Gastrocnemius medialis (tissue), 4 donors: ENCODE measurements at regions not wholly inside any gene's neighbourhood (a gene's known extent, or its start where the extent isn't known, plus 50 kb on each side); places are given as distances from the start of the nearest gene placed in this dataset.
"Not testable (repeated sequence)": the region's sequence is repeated elsewhere in the genome, so short reads cannot be mapped to it uniquely, and the experiment has no call there.

ENCODE experiments used
- ATAC-seq, 2 donors: fragments of 150-250 bp; one replicate each; pipeline ENCODE4 v1.9.1; 2016
- DNase-seq, 2 donors: peaks; one replicate each; pipeline ENCODE4 v3.0.0-alpha.2; 2019
- H3K27ac ChIP-seq, 4 donors: fragments of 200-600 bp; sonication (generic); 1 replicate in 1 of 4; 2 replicates in 3 of 4; pipeline ENCODE4 v1.5.1; 2016 to 2018; ENCODE audit warnings: mild to moderate bottlenecking in 2 of 4, moderate library complexity in 1 of 4
- H3K27me3 ChIP-seq, 3 donors: fragments of 200-600 bp; sonication (generic) in 2 of 3; 1 replicate in 1 of 3; 2 replicates in 2 of 3; pipeline versions ENCODE4 v1.5.1 to v1.6.0; 2016 to 2019; ENCODE audit warnings: mild to moderate bottlenecking in 1 of 3, moderate library complexity in 1 of 3
- H3K36me3 ChIP-seq, 2 donors: fragments of 200-600 bp; sonication (generic) in 1 of 2; one replicate each; pipeline ENCODE4 v1.5.1; 2017 to 2018
- H3K4me1 ChIP-seq, 2 donors: fragments of 200-600 bp; sonication (generic) in 1 of 2; one replicate each; pipeline ENCODE4 v1.5.1; 2016 to 2017; ENCODE audit warnings: mild to moderate bottlenecking in 2 of 2
- H3K4me3 ChIP-seq, 4 donors: fragments of 200-600 bp; sonication (generic) in 3 of 4; 1 replicate in 1 of 4; 2 replicates in 3 of 4; pipeline ENCODE4 v1.5.1; 2016 to 2019; ENCODE audit warnings: mild to moderate bottlenecking in 2 of 4
- H3K9me3 ChIP-seq, 3 donors: fragments of 200-600 bp; sonication (generic) in 2 of 3; 1 replicate in 1 of 3; 2 replicates in 2 of 3; pipeline ENCODE4 v1.5.1; 2016 to 2019
- POLR2A ChIP-seq, 2 donors: fragments of 450-650 bp; IDR thresholded peaks; one replicate each; pipeline ENCODE4 v1.6.1; 2017; ENCODE audit warnings: antibody characterized with exemption in 2 of 2, mild to moderate bottlenecking in 2 of 2, moderate library complexity in 2 of 2
- in situ Hi-C, 4 donors: fragments of 200-750 bp; cut with MboI; loops; one replicate each; pipeline versions ENCODE4 v1.15.0 to v1.8.0; 2017; ENCODE audit warnings: low sequenced_read_pairs in 4 of 4
- intact Hi-C: fragments of 100-400 bp; cut with DNase I; formaldehyde crosslinking; loops from one replicate; pipeline ENCODE4 v1.15.1; 2023; ENCODE audit warnings: low total_unique reads
- TF ChIP-seq, protein P1 (sequence below), 5 experiments: fragments of 450-650 bp in 3 of 5; fragments of 200-600 bp in 2 of 5; sonication (generic) in 2 of 5; IDR thresholded peaks in 4 of 5; conservative IDR thresholded peaks in 1 of 5; 1 replicate in 4 of 5; 2 replicates in 1 of 5; pipeline ENCODE4 v1.5.1; 2016 to 2019; ENCODE audit warnings: antibody characterized with exemption in 5 of 5, mild to moderate bottlenecking in 3 of 5, moderate library complexity in 3 of 5

- H3K36me3 ChIP-seq: no peaks in the 10 kb centered on the region
- H3K27ac ChIP-seq: no peak overlapping the region
- intact Hi-C loops (no loop called here), in situ Hi-C loops (no loop called here)
- no peak for TF ChIP-seq POLR2A (IDR thresholded peaks at IDR 0.05)
- TF ChIP-seq, protein P1, sequence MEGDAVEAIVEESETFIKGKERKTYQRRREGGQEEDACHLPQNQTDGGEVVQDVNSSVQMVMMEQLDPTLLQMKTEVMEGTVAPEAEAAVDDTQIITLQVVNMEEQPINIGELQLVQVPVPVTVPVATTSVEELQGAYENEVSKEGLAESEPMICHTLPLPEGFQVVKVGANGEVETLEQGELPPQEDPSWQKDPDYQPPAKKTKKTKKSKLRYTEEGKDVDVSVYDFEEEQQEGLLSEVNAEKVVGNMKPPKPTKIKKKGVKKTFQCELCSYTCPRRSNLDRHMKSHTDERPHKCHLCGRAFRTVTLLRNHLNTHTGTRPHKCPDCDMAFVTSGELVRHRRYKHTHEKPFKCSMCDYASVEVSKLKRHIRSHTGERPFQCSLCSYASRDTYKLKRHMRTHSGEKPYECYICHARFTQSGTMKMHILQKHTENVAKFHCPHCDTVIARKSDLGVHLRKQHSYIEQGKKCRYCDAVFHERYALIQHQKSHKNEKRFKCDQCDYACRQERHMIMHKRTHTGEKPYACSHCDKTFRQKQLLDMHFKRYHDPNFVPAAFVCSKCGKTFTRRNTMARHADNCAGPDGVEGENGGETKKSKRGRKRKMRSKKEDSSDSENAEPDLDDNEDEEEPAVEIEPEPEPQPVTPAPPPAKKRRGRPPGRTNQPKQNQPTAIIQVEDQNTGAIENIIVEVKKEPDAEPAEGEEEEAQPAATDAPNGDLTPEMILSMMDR (IDR thresholded peaks at IDR 0.05 in 4 of 5, conservative IDR thresholded peaks at IDR 0.05 in 1 of 5): no peak
- H3K27me3 ChIP-seq: no peaks in the 10 kb centered on the region
- DNase-seq (no peak), ATAC-seq (no peak)
- H3K4me1 ChIP-seq: no peaks in the 10 kb centered on the region
- H3K4me3 ChIP-seq: no peak overlapping the region
- no peaks in the 10 kb centered on the region for H3K9me3 ChIP-seq
These were observed 639.8 kb downstream of the TMEM182 start for GRCh38 chr2:103401621-103402020.

DNA sequence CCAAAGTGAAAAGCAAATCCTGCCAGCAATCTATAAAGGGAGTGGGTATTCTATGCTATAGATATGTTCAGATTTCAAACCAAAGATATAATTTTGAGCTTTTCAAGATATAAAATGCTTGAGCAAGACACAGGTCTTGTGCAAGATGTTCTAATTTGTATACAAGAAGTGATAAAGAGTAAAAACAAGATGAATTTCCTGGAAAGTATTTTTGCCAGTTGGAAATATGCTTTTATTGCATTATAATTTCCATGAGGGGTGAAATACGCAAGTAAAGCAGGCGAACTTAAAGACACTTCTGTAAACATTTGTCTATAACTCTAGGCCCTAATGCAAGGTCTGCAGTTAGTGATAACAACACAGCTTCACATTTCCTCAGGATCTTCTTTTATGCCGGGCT lies 640.5 kb downstream of the TMEM182 start:
- Histone ChIP-seq H3K9me3 (no peaks in the 10 kb centered on the region), H3K4me3 (no peak overlapping the region), H3K4me1 (no peaks in the 10 kb centered on the region), H3K36me3 (no peaks in the 10 kb centered on the region), H3K27me3 (no peaks in the 10 kb centered on the region), H3K27ac (no peak overlapping the region)
- no peak for DNase-seq
- intact Hi-C loops: no loop called here
- TF ChIP-seq, protein P1 (IDR thresholded peaks at IDR 0.05 in 4 of 5, conservative IDR thresholded peaks at IDR 0.05 in 1 of 5): no peak
- no peak for TF ChIP-seq POLR2A (IDR thresholded peaks at IDR 0.05)
- ATAC-seq: no peak
- in situ Hi-C loops: no loop called here

DNA sequence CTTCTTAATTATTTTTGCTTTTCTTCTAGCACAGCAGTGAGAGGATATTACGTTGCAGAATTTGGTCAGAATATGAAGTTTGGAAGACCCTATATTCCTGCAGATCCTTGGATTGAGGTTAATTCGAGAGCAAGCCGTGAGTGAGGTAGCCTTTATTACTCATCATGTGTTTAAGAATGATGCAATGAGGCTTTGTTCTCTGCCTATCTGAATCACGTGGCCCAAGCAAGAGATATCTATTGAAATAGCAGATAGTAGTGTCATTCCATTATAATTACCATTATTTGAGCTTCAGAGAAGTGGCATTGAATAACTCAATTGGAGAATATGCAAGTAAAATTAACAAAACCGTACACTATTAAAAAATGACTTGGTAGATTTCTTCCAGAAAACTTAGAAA lies 641.1 kb downstream of the TMEM182 start:
- in situ Hi-C loops: no loop called here
- H3K9me3 ChIP-seq: no peaks in the 10 kb centered on the region
- H3K27ac ChIP-seq: no peak overlapping the region
- no peak overlapping the region for H3K4me3 ChIP-seq
- no peaks in the 10 kb centered on the region for H3K27me3 ChIP-seq
- no peaks in the 10 kb centered on the region for H3K36me3 ChIP-seq
- no peaks in the 10 kb centered on the region for H3K4me1 ChIP-seq
- no peak for TF ChIP-seq POLR2A (IDR thresholded peaks at IDR 0.05)
- TF ChIP-seq, protein P1 (IDR thresholded peaks at IDR 0.05 in 4 of 5, conservative IDR thresholded peaks at IDR 0.05 in 1 of 5): no peak
- DNase-seq: no peak
- intact Hi-C loops: no loop called here
- ATAC-seq: no peak

DNA sequence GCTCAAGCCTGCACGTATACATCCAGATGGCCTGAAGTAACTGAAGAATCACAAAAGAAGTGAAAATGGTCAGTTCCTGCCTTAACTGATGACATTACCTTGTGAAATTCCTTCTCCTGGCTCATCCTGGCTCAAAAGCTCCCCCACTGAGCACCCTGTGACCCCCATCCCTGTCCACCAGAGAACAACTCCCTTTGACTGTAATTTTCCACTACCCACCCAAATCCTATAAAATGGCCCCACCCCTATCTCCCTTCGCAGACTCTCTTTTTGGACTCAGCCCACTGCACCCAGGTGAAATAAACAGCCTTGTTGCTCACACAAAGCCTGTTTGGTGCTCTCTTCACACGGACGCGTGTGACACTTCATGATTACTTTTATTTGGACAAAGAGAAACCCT lies 641.6 kb downstream of the TMEM182 start:
- H3K4me3 ChIP-seq, H3K9me3 ChIP-seq, DNase-seq, H3K27me3 ChIP-seq, in situ Hi-C loops, H3K27ac ChIP-seq, H3K4me1 ChIP-seq, H3K36me3 ChIP-seq, ATAC-seq, intact Hi-C loops: not testable (repeated sequence)

- Histone ChIP-seq H3K4me1 (no peaks in the 10 kb centered on the region), H3K36me3 (no peaks in the 10 kb centered on the region), H3K27ac (no peak overlapping the region), H3K4me3 (no peak overlapping the region), H3K27me3 (no peaks in the 10 kb centered on the region), H3K9me3 (no peaks in the 10 kb centered on the region)
- intact Hi-C loops (no loop called here), in situ Hi-C loops (no loop called here)
- no peak for TF ChIP-seq POLR2A (IDR thresholded peaks at IDR 0.05)
- TF ChIP-seq, protein P1 (IDR thresholded peaks at IDR 0.05 in 4 of 5, conservative IDR thresholded peaks at IDR 0.05 in 1 of 5): no peak
- ATAC-seq: no peak
- DNase-seq: no peak
These were observed 648.4 kb downstream of the TMEM182 start for GRCh38 chr2:103410221-103410620.
